GM21825 (cell line): ENCODE measurements at regions not wholly inside any gene's neighbourhood (a gene's known extent, or its start where the extent isn't known, plus 50 kb on each side); places are given as distances from the start of the nearest gene placed in this dataset.

Experiments used
- ATAC-seq: cut with Tn5 transposase; IDR thresholded peaks from one replicate; pipeline ENCODE4 v1.9.1; 2021; ENCODE audit warnings: mild to moderate bottlenecking, moderate library complexity; ENCODE audit not compliant: unreplicated experiment

- no peak for ATAC-seq
Observed at GRCh38 chr2:109070290-109070689, 58.7 kb upstream of the SH3RF3 start.

- ATAC-seq, result no peak
Observed at GRCh38 chr2:109069331-109070194, 59.4 kb upstream of the SH3RF3 start.

GRCh38 chr2:109068811-109069210 is 60.2 kb upstream of the SH3RF3 start:
- ATAC-seq, result no peak

GRCh38 chr2:109067631-109068125 is 61.3 kb upstream of the SH3RF3 start:
- ATAC-seq, result no peak

GRCh38 chr2:109066917-109067597 is 61.9 kb upstream of the SH3RF3 start:
- no peak for ATAC-seq

GRCh38 chr2:109066501-109066900 is 62.5 kb upstream of the SH3RF3 start:
- ATAC-seq, result no peak

- no peak for ATAC-seq
Observed at GRCh38 chr2:109065391-109065734, 63.6 kb upstream of the SH3RF3 start.

- no peak for ATAC-seq
Observed at GRCh38 chr2:109064660-109065390, 64.2 kb upstream of the SH3RF3 start.

- no peak for ATAC-seq
Observed at GRCh38 chr2:109062859-109063700, 65.9 kb upstream of the SH3RF3 start.

- ATAC-seq, result no peak
Observed at GRCh38 chr2:109062145-109062858, 66.7 kb upstream of the SH3RF3 start.

- no peak for ATAC-seq
Observed at GRCh38 chr2:109061736-109062135, 67.3 kb upstream of the SH3RF3 start.

GRCh38 chr2:109060496-109060895 is 68.5 kb upstream of the SH3RF3 start:
- ATAC-seq, result no peak

- no peak for ATAC-seq
Observed at GRCh38 chr2:109059474-109060165, 69.4 kb upstream of the SH3RF3 start.

GRCh38 chr2:109058802-109059201 is 69.8 kb upstream of the EDAR start:
- ATAC-seq, result no peak

GRCh38 chr2:109058191-109058632 is 69.2 kb upstream of the EDAR start:
- ATAC-seq, result no peak

GRCh38 chr2:109057686-109058085 is 68.7 kb upstream of the EDAR start:
- ATAC-seq, result no peak

- ATAC-seq, result no peak
Observed at GRCh38 chr2:109055435-109055834, 66.4 kb upstream of the EDAR start.

- ATAC-seq, result no peak
Observed at GRCh38 chr2:109054865-109055264, 65.8 kb upstream of the EDAR start.

- ATAC-seq, result no peak
Observed at GRCh38 chr2:109053716-109054115, 64.7 kb upstream of the EDAR start.
